Stimulated activated CD4-positive, alpha-beta T cell treated with anti-CD3 and anti-CD28 coated beads, TNF-alpha, amount 100 ng/mL, for 48 hours (primary cell): ENCODE measurements at regions not wholly inside any gene's neighbourhood (a gene's known extent, or its start where the extent isn't known, plus 50 kb on each side); places are given as distances from the start of the nearest gene placed in this dataset.
"Not testable (repeated sequence)": the region's sequence is repeated elsewhere in the genome, so short reads cannot be mapped to it uniquely, and the experiment has no call there.

Experiments
- DNase-seq, 3 donors: peaks; one replicate each; pipeline ENCODE4 v3.0.0-alpha.2; 2020; ENCODE audit warnings: low read depth in 3 of 3

GRCh38 chr6:113662093-113662665 is 195.0 kb upstream of the MARCKS start:
- no peak for DNase-seq

DNA sequence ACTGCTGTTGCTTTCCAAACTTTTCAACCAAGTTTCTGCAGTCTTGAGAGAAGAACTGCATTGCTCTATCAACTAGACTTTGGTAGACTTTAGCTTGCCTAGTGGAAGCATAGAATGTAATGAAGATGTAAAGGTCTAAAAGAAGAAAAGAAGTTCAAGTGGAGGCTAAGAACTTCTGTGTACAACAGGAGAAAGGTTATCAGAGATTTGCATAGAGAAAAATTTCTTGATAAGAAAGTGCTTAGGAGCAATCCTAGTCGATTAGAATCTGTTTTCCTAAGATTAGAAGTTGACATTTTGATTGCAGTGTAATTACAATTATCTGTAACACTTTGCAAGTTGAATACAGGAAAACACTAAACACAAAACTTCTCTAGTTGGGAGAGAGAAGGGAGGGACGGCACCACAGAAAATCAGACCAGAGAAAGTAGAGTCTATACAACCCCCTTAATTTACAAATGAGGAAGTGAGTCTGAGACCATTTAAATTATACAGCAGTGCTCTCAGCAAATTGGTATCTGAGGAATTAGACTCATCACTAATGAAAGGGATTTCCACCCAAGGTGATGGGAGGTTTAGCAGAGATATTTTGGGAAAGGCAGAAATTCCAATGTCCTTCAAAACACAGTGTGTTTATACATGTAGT is 194.3 kb upstream of the MARCKS start:
- no peak for DNase-seq

DNA sequence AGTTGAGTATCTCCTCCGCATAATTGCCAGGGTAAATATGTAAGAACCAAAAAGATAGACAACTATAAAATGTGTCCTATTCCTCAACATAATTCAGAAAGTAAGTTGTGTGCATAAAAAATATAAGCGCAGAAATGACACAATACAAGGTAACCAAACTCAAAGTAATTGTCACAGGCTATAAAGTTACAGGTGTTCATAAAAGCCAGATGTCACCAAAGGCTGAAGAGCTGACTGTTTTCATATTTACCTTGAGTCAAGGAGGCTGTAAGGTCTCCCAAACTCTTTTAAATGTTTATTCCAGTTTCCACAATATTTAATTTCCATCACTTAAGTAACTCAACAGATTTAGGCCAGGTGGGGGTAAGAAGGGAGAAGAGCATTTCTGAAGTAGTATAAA is 192.2 kb upstream of the MARCKS start:
- DNase-seq, result no peak

DNA sequence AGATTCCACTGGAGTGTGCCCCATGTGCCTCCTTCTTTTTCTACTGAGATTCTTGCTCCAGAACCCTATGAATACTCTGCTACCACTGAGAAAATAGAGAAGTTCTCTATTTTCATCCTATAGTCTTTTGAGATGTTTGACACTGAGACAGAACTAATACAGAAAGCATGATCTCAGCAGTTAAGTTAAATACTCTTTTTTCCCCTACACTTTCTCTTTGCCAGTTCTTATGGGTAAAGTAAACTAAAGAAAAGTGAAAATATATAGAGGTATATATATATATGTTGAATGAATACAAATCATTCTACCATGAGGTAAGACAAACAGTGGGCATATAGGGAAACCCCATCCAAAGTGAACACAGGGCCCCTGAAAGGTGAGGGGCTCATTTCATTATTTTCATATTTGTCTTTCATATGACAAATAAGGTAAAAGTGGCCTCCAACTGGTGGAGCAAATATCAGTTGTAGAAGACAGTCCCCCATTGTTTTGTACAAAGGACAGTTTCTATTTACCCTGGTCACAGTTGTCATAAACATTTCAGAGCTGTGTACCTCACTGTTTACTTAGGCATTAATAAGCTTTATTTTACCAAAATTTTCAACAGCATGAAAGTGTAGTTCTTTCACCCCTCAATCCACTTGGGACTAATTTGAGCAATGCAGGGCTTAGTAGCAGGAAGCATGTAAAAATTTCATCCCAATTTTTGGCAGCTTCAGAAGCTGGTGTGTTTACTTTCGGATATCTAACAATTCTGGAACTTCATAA is 188.3 kb upstream of the MARCKS start:
- DNase-seq, result no peak

GRCh38 chr6:113669606-113670005 is 187.5 kb upstream of the MARCKS start:
- no peak for DNase-seq

DNA sequence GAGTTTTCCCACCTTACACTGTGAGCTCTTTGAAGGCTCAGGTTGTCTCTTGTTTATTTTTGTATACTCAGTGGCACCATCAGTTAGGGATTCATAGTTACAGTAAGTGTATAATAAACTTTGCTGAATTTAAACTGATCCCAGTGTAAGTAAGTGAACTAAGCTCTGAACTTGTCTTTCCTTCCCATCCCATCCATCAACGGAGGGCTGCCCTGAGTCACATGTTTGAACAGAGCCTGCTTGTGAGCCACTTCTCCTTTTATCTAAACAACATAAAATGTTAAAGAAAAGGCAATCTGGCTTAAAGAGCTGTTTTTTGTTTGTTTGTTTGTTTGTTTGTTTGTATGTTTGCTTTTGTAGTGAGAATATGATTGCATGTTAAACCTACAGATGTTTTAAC is 185.7 kb upstream of the MARCKS start:
- no peak for DNase-seq

DNA sequence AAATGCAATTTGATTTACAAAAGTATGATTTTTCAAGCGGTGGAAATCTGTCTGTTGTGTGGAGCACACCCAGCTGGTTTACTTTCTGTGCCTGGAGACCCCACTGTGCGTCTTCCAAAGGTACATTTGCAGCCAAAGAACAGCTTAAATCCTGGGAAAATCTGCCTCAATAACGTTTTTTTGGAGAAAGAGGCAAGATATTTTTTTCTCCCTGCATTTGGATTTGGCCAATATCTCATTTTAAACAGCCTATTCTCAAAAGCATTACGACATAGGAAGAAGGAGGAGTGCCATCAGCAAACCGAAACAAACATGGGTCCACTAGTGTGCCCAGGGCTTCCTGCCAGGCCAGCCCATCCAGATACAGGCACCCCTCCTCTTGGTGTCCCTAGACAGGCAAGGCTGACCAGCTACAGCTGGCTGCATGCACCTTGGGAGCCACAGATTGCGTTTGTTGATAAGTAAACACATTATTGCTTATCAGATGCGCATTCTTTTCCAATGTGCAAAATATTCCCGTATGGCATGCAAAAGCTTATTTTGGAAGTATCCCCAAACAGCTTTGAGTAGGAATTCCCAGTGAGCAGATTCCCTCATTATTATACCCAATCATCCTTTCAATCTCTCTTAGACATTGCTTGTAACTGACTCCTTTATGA is 184.5 kb upstream of the MARCKS start:
- no peak for DNase-seq

DNA sequence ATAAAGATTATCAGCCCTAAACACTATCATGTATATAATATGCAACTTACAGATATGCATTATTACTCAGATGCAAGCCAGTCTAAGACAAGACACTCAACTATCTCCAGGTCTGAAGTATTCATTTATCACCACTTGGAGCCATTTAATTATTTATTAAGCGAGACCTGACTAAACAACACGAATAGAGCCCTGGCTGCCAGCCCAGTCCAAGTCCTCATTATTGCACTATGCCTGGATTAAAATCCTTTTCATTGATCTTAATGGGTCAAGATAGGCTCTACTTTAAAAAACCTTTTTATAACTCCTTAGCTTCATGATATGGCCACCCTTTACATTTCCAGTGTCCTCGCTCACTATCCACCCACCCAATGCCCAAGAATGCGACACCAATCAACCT is 183.1 kb upstream of the MARCKS start:
- DNase-seq, result no peak

- no peak for DNase-seq
Observed at GRCh38 chr6:113676057-113676456, 181.1 kb upstream of the MARCKS start.

- no peak for DNase-seq
Observed at GRCh38 chr6:113676968-113677367, 180.2 kb upstream of the MARCKS start.

DNA sequence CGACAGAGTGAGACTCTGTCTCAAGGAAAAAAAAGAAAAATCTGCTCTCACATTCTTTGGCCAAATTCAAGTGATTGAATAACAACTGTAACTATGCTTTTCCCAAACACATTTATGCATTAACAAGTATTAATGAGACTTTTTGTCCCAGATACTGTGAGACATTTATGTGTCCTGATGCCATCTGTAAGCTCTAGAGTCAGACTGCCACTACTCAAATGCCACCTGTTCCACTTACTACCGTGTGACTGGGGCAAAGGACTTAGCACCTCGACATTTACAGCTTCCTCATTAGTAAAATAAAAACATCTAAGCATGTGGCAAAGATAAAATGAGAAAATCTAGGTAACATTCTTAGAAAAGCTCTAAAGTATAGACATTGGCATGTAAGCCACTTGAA is 178.1 kb upstream of the MARCKS start:
- no peak for DNase-seq

GRCh38 chr6:113680301-113680700 is 176.8 kb upstream of the MARCKS start:
- no peak for DNase-seq

GRCh38 chr6:113683968-113684367 is 173.2 kb upstream of the MARCKS start:
- DNase-seq, result no peak

DNA sequence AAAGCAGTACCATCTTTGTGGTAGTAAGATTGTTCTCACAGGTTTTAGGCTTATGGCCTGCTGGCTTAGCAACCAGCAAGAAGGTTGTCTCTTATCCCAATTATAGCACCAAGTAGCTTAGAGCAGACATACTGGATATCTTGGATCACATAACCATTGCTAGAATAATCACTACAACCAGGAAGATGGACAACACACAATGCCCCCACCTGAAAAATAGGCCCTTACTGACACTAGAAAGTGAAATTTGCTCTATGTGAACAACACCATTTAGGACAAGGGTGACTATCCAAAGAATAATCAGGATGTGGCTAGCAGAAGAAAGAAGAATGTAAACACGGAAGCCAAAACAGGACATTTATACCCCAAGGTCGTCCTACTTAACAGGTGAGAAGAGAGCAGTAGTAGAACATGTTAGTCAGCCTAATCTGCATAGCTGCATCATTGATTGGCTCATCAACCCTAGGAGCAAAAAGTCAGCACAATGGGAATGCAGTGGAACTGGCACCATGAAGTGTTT is 172.7 kb upstream of the MARCKS start:
- no peak for DNase-seq

GRCh38 chr6:113686049-113686448 is 171.1 kb upstream of the MARCKS start:
- no peak for DNase-seq

DNA sequence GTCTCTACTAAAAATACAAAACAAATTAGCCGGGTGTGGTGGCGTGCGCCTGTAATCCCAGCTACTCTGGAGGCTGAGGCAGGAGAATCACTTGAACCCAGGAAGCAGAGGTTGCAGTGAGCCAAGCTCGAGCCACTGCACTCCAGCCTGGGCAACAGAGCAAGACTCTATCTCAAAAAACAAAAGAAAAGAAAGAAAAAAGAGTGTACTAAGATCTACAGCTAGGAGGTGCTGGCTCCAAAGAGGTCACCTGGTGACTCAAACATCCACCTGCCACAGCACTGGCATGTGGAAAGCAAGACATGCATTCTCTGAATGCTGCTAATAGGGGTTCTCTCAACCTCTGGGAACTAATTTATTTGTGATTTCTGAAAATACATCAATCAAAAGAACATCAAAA is 167.5 kb upstream of the MARCKS start:
- DNase-seq, result not testable (repeated sequence)

DNA sequence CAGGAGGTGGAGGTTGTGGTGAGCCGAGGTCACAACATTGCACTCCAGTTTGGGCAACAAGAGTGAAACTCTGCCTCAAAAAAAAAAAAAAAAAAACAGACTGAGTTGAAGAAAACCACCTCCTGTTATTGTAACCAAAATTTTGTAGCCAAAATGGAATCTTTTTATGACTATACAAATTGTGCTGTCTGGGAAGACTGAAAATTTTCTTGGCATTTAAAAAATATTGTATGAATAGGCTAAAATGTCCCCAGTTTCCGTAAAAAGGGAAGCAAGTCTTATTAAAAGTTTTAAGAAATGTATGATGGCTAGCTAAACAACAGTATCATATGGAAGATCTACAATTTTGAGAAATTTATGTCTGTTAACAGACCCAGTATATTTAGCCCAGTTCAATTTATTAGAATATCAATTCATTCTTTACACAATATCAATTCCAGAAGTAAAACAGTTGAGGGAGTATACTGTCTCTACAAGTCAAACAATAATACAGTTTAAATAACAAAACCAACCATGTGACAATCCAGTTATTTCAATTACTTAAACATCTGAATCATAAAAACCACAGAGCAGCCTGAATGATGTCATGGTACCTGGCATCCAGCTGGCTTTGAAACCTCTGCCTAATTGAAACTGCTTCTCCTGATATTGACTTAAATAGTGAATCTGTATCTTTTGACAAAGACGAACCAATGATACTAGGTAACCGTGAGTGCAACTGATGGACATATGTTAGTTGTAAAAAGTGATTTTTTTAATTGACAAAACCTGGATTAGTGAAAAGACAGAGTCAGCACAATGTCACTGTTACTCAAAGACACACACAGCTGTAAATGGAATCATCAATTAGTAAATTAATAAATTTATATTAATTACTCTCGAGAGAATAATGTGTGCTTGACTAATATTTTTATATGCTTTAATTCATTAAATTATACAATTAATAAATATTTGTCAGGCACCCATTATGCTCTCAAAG is 166.6 kb upstream of the MARCKS start:
- no peak for DNase-seq

DNA sequence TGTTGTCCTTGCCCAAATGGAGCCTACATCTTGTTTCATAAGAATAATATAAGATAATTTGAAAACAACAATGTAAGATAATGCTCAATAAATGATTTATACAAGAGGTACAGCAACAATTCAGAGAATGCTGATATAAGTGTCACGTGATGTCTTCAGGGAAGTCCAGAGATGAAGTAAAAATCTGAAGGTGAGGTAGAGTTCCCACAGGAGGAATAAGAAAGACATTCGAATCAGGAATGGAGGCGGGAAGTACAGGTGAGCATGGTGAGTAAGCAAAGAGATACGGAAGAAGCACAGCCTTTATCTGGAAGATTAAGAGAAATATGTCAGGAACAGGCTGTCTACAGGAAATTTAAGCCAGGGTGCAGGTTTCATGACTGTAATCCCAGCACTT is 165.9 kb upstream of the MARCKS start:
- no peak for DNase-seq

DNA sequence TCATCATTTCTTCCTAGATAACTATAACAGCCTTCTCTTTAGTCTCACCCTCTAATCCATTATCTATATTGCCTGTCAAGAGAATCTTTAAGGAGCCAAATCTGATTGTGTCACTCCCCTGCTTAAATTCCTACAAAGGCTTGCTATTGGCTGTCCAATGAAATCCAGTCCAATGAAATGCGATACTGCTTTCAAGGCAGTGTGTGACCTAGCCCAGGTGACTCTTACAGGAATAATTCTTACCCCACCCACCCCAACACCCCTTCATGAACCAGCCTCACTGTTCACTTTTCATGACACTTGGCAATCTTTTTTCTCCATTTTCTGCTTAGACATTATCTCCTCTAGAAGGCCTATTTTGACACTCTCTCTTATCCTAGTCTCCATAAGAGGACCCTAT is 163.3 kb upstream of the MARCKS start:
- no peak for DNase-seq

DNA sequence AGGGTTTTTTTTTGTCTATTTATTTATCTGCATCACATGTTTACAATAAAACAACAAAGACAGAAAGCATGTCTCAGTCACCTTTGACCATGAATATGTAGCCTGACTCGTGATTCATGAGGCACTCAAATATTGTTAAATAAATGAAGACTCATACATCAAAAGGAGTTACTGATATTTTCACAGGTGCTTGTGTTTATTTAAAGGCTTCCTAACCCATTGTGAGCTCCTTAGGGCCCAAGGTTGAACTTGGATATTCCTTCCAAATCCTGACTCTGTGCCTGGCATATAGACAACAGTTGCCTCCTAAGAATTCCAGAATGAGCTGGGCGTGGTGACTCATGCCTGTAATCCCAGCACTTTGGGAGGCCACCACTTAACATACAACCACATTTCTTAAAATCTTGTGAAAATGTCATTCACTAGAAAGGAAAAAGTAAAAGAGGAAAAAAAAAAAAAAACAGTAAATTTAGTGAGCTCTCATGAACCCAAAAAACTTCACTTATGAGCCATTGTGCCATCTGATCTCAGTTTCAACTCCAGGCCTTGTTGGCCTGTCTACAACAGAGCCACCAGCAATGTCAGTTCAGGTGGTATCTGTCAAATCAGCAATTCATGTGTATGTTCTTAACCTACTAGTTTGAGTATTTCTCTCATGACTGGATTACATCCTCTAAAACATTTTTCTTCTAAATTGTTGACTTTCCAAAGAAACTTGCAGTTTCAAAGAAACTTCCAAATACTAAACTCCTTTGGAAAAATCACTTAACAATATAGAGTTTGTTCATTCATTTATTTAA is 162.7 kb upstream of the MARCKS start:
- no peak for DNase-seq
